ENCODE measurements at regions not wholly inside any gene's neighbourhood (a gene's known extent, or its start where the extent isn't known, plus 50 kb on each side); places are given as distances from the start of the nearest gene placed in this dataset.
"Not testable (repeated sequence)": the region's sequence is repeated elsewhere in the genome, so short reads cannot be mapped to it uniquely, and the experiment has no call there.

GRCh38 chrX:74063426-74064155 lies 211.1 kb upstream of the XIST start:
- no peak for DNase-seq

- DNase-seq: no peak
Measured at GRCh38 chrX:74061879-74062278, 209.4 kb upstream of the XIST start.

GRCh38 chrX:74049126-74049525 lies 196.6 kb upstream of the XIST start:
- no peak for DNase-seq

GRCh38 chrX:74034066-74034465 lies 181.6 kb upstream of the XIST start:
- DNase-seq: not testable (repeated sequence)

GRCh38 chrX:74031527-74031926 lies 179.0 kb upstream of the XIST start:
- not testable (repeated sequence) for DNase-seq

GRCh38 chrX:74030766-74031165 lies 178.3 kb upstream of the XIST start:
- DNase-seq: not testable (repeated sequence)

GRCh38 chrX:74025145-74025544 lies 172.6 kb upstream of the XIST start:
- not testable (repeated sequence) for DNase-seq

GRCh38 chrX:74023203-74023602 lies 170.7 kb upstream of the XIST start:
- DNase-seq: no peak

- DNase-seq: no peak
Measured at GRCh38 chrX:74018253-74018652, 165.7 kb upstream of the XIST start.

- DNase-seq: peak; percentile 33
Measured at GRCh38 chrX:74015379-74016019, 163.0 kb upstream of the XIST start.

- DNase-seq: no peak
Measured at GRCh38 chrX:74009041-74009440, 156.5 kb upstream of the XIST start.

- DNase-seq: no peak
Measured at GRCh38 chrX:73992019-73992418, 139.5 kb upstream of the XIST start.

- DNase-seq: no peak
Measured at GRCh38 chrX:73987166-73987565, 134.7 kb upstream of the XIST start.

- no peak for DNase-seq
Measured at GRCh38 chrX:73979551-73980131, 127.1 kb upstream of the XIST start.

- DNase-seq: no peak
Measured at GRCh38 chrX:73977542-73978169, 125.1 kb upstream of the XIST start.

GRCh38 chrX:73967461-73967860 lies 114.9 kb upstream of the XIST start:
- DNase-seq: not testable (repeated sequence)

GRCh38 chrX:73965833-73966232 lies 113.3 kb upstream of the XIST start:
- DNase-seq: no peak

GRCh38 chrX:73964579-73964978 lies 112.1 kb upstream of the XIST start:
- no peak for DNase-seq

GRCh38 chrX:73963682-73964081 lies 111.2 kb upstream of the XIST start:
- no peak for DNase-seq

- no peak for DNase-seq
Measured at GRCh38 chrX:73962948-73963347, 110.4 kb upstream of the XIST start.

- DNase-seq: not testable (repeated sequence)
Measured at GRCh38 chrX:73961867-73962266, 109.4 kb upstream of the XIST start.

- DNase-seq: no peak
Measured at GRCh38 chrX:73944563-73944908, 92.0 kb upstream of the XIST start.

GRCh38 chrX:73943693-73944562 lies 91.4 kb upstream of the XIST start:
- peak; percentile 85 for DNase-seq
